Retina (tissue), 1 donor: ENCODE measurements at regions not wholly inside any gene's neighbourhood (a gene's known extent, or its start where the extent isn't known, plus 50 kb on each side); places are given as distances from the start of the nearest gene placed in this dataset.
"Not testable (repeated sequence)": the region's sequence is repeated elsewhere in the genome, so short reads cannot be mapped to it uniquely, and the experiment has no call there.

Experiments
- DNase-seq: peaks from one replicate; pipeline ENCODE4 v3.0.0-alpha.2; 2016

GRCh38 chrX:55142206-55142918 lies 53.5 kb downstream of the PAGE2 start:
- no peak for DNase-seq

- no peak for DNase-seq
Measured at GRCh38 chrX:55142919-55143310, 54.1 kb downstream of the PAGE2 start.

GRCh38 chrX:55143621-55144020 lies 54.8 kb downstream of the PAGE2 start:
- no peak for DNase-seq

- no peak for DNase-seq
Measured at GRCh38 chrX:55144697-55145096, 55.9 kb downstream of the PAGE2 start.

- no peak for DNase-seq
Measured at GRCh38 chrX:55149242-55149641, 60.4 kb downstream of the PAGE2 start.

GRCh38 chrX:55151199-55151598 lies 62.4 kb downstream of the PAGE2 start:
- DNase-seq, result no peak

GRCh38 chrX:55159551-55159950 lies 60.6 kb upstream of the PAGE5 start:
- DNase-seq, result no peak

GRCh38 chrX:55160685-55161552 lies 59.2 kb upstream of the PAGE5 start:
- peak; percentile 97 for DNase-seq

- DNase-seq, result no peak
Measured at GRCh38 chrX:55161581-55161980, 58.6 kb upstream of the PAGE5 start.

GRCh38 chrX:55163171-55163570 lies 57.0 kb upstream of the PAGE5 start:
- DNase-seq, result no peak

GRCh38 chrX:55165026-55165425 lies 55.1 kb upstream of the PAGE5 start:
- DNase-seq, result not testable (repeated sequence)

- no peak for DNase-seq
Measured at GRCh38 chrX:55167124-55167803, 52.9 kb upstream of the PAGE5 start.

- no peak for DNase-seq
Measured at GRCh38 chrX:55167901-55168300, 52.2 kb upstream of the PAGE5 start.

GRCh38 chrX:55169782-55170181 lies 50.4 kb upstream of the PAGE5 start:
- no peak for DNase-seq
